Endothelial cell of umbilical vein (primary cell): ENCODE measurements at regions not wholly inside any gene's neighbourhood (a gene's known extent, or its start where the extent isn't known, plus 50 kb on each side); places are given as distances from the start of the nearest gene placed in this dataset.

Experiments used
- BruUV-seq: library from RNA; stranded (reverse); fragments of 400-500 nt; replicated peaks from 2 replicates; lab custom pipeline; 2021; lab: Mats Ljungman, UMichigan
- CTCF ChIA-PET: fragments of 300-600, 350-600 bp; sonication (Branson Sonifier 250); formaldehyde crosslinking; loops from one replicate; lab custom pipeline; 2021; ENCODE audit warnings: antibody characterized with exemption, inconsistent platforms; lab: Charles Lee
- POLR2A ChIA-PET: fragments of 300-600, 350-600 bp; sonication (Branson Sonifier 250); formaldehyde crosslinking; loops from one replicate; lab custom pipeline; 2021; ENCODE audit warnings: antibody characterized with exemption, inconsistent platforms; lab: Charles Lee
- DNase-seq: peaks from one replicate; pipeline ENCODE4 v3.0.0-alpha.2; 2011; ENCODE audit warnings: low read depth, low spot score
- FAIRE-seq: peaks from 2 replicates; lab custom pipeline; 2011; peaks lifted over from hg19 to GRCh38; lab: Jason Lieb, UNC
- H2AFZ ChIP-seq: 2 replicates; pipeline ENCODE4 v1.6.0; 2012; ENCODE audit warnings: low read depth, low read length, control low read depth, inconsistent platforms
- H3K27ac ChIP-seq: 2 replicates; pipeline ENCODE4 v1.5.1; 2011; ENCODE audit warnings: low read depth, mild to moderate bottlenecking, control low read depth, low read length, moderate library complexity; ENCODE audit not compliant: insufficient read depth
- H3K27me3 ChIP-seq, 2 experiments: 2 replicates each; pipeline versions ENCODE4 v1.6.0 to v1.6.1; 2011; ENCODE audit warnings: low read length in 2 of 2, mixed read lengths in 1 of 2; ENCODE audit not compliant: control insufficient read depth in 2 of 2, insufficient read depth in 2 of 2
- H3K36me3 ChIP-seq, 2 experiments: 2 replicates in 1 of 2; 3 replicates in 1 of 2; pipeline ENCODE4 v1.5.1; 2011; ENCODE audit warnings: low read length in 2 of 2, mild to moderate bottlenecking in 1 of 2, moderate library complexity in 1 of 2; ENCODE audit not compliant: control insufficient read depth in 2 of 2, insufficient read depth in 2 of 2; ENCODE audit errors: extremely low read depth in 1 of 2
- H3K4me1 ChIP-seq: 3 replicates; pipeline ENCODE4 v1.5.1; 2011; ENCODE audit warnings: mild to moderate bottlenecking, low read length; ENCODE audit not compliant: control insufficient read depth, insufficient read depth; ENCODE audit errors: extremely low read depth
- H3K4me2 ChIP-seq: 2 replicates; pipeline ENCODE4 v1.6.1; 2011; ENCODE audit warnings: low read length, control low read depth, mixed read lengths; ENCODE audit not compliant: insufficient read depth
- H3K4me3 ChIP-seq, 3 experiments: fragments of 200-600 bp in 1 of 3; sonication (generic), shearing (Covaris generic) in 1 of 3; replicated peaks in 1 of 3; 2 replicates each; pipeline ENCODE4 v1.5.1; 2011 to 2016; ENCODE audit warnings: control low read depth in 3 of 3, low read length in 3 of 3, mild to moderate bottlenecking in 2 of 3, inconsistent platforms in 1 of 3, low read depth in 1 of 3, moderate library complexity in 1 of 3; ENCODE audit not compliant: insufficient read depth in 1 of 3
- H3K79me2 ChIP-seq: 2 replicates; pipeline ENCODE4 v1.6.0; 2012; ENCODE audit warnings: low read length, inconsistent platforms; ENCODE audit not compliant: control insufficient read depth, insufficient read depth
- H3K9ac ChIP-seq: replicated peaks from 2 replicates; pipeline ENCODE3; 2011; ENCODE audit warnings: low read length, control low read depth; ENCODE audit not compliant: insufficient read depth; ENCODE audit errors: extremely low read depth
- H3K9me1 ChIP-seq: replicated peaks from 3 replicates; pipeline ENCODE4 v1.6.0; 2011; ENCODE audit warnings: mild to moderate bottlenecking, low read length; ENCODE audit not compliant: control insufficient read depth, insufficient read depth; ENCODE audit errors: extremely low read depth
- H3K9me3 ChIP-seq: replicated peaks from 2 replicates; pipeline ENCODE4 v1.5.1; 2012; ENCODE audit warnings: low read length, inconsistent platforms; ENCODE audit not compliant: control insufficient read depth, insufficient read depth
- H4K20me1 ChIP-seq: replicated peaks from 2 replicates; pipeline ENCODE3; 2011; ENCODE audit warnings: mild to moderate bottlenecking, low read length; ENCODE audit not compliant: control insufficient read depth, insufficient read depth; ENCODE audit errors: extremely low read depth
- EZH2 ChIP-seq: IDR thresholded peaks from 2 replicates; pipeline ENCODE4 v1.6.1; 2012; ENCODE audit warnings: borderline replicate concordance, low read depth, mild to moderate bottlenecking, moderate library complexity, low read length, inconsistent platforms; ENCODE audit not compliant: severe bottlenecking
- FOS ChIP-seq: IDR thresholded peaks from 2 replicates; pipeline ENCODE4 v1.6.1; 2011; ENCODE audit warnings: mild to moderate bottlenecking, low read length, moderate library complexity, borderline replicate concordance; ENCODE audit not compliant: insufficient read depth
- GATA2 ChIP-seq: IDR thresholded peaks from 2 replicates; pipeline ENCODE4 v1.7.0; 2011; ENCODE audit warnings: low read depth, mild to moderate bottlenecking, moderate library complexity, mixed read lengths, low read length; ENCODE audit not compliant: insufficient read length, insufficient read depth
- JUN ChIP-seq: IDR thresholded peaks from 2 replicates; pipeline ENCODE4 v1.6.1; 2011; ENCODE audit warnings: borderline replicate concordance, low read depth; ENCODE audit not compliant: insufficient read length, insufficient read depth
- MYC ChIP-seq: IDR thresholded peaks from one replicate; pipeline ENCODE4 v1.6.1; 2011; ENCODE audit warnings: mild to moderate bottlenecking, low read depth, low read length
- POLR2AphosphoS5 ChIP-seq: IDR thresholded peaks from 2 replicates; pipeline ENCODE4 v1.6.1; 2012; ENCODE audit warnings: low read depth, mild to moderate bottlenecking, control low read depth, low read length, moderate library complexity; ENCODE audit not compliant: insufficient read depth
- dilution Hi-C: fragments of 300-500 bp; cut with MboI; formaldehyde crosslinking; loops from one replicate; pipeline ENCODE4 v1.15.0; 2019; ENCODE audit warnings: low sequenced_read_pairs; ENCODE audit not compliant: extremely low pct_ligation_motif_present
- intact Hi-C: fragments of 100-400 bp; cut with micrococcal nuclease; formaldehyde crosslinking; loops from one replicate; pipeline ENCODE4 v1.10.0; 2022
- TF ChIP-seq, protein P1 (sequence below), 2 donors: IDR thresholded peaks; 1 replicate in 1 of 2; 2 replicates in 1 of 2; pipeline ENCODE4 v1.5.1; 2011; ENCODE audit warnings: low read length in 2 of 2, mild to moderate bottlenecking in 2 of 2, moderate library complexity in 2 of 2, control low read depth in 1 of 2, inconsistent platforms in 1 of 2, low read depth in 1 of 2; ENCODE audit not compliant: insufficient read depth in 1 of 2; ENCODE audit errors: extremely low read depth in 1 of 2

DNA sequence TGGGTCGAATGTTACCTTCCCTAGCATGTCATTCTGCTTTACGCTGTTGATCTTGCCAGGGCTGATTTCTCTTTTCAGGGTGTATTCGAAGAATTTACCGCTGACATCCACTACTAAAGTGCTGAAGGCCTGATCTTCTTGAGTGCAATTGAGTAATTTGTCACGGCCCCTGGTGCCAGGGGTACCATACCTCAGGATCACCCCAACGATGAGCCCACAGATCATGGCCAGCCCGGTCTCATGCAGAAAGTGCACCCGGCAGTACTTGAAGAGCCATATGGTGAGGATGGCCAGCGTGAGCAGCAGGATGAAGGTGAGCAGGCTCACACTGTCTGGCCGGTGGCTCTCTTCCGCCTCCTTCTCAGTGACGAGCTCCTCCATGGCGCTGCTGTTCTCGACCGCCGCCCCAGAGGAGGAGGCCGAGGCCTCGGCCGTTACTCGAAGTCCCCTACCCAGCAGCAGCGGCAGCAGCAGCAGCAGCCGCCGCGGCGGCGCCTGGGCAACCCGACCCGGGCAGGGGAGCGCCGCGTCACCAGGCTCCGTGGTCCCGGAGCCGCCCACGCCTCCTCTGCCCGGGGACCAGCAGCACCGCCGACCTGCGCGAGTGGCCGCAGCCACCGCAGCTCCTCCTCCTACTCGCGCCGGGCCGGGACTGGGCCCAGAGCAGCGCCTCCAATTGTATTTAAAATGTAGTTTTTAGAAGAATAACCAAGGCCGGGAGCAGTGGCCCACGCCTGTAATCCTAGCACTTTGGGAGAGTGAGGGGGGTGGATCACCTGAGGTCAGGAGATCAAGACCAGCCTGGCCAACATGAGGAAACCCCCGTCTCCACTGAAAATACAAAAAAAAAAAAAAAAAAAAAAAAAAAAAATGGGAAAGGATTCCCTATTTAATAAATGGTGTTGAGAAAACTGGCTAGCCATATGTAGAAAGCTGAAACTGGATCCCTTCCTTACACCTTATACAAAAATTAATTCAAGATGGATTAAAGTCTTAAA lies 58.5 kb upstream of the TMPO start:
- Histone ChIP-seq H3K36me3 (no peaks in the 10 kb centered on the region), H2AFZ (peak overlapping the region; percentile 74), H3K27me3 (no peaks in the 10 kb centered on the region), H3K4me1 (no peaks in the 10 kb centered on the region), H3K79me2 (no peaks in the 10 kb centered on the region), H3K9me1 (no peaks in the 10 kb centered on the region), H3K9ac (peak overlapping the region; percentile 42), H3K4me3 (peak overlapping the region; percentile 2 to 46 (median 3)), H3K9me3 (no peaks in the 10 kb centered on the region), H3K4me2 (peak overlapping the region; percentile 34), H4K20me1 (no peaks in the 10 kb centered on the region), H3K27ac (no peak overlapping the region)
- no TSS peak for BruUV-seq
- TF ChIP-seq POLR2AphosphoS5 (no peak), JUN (no peak), FOS (no peak), MYC (no peak), GATA2 (no peak), EZH2 (no peak)
- TF ChIP-seq, protein P1, sequence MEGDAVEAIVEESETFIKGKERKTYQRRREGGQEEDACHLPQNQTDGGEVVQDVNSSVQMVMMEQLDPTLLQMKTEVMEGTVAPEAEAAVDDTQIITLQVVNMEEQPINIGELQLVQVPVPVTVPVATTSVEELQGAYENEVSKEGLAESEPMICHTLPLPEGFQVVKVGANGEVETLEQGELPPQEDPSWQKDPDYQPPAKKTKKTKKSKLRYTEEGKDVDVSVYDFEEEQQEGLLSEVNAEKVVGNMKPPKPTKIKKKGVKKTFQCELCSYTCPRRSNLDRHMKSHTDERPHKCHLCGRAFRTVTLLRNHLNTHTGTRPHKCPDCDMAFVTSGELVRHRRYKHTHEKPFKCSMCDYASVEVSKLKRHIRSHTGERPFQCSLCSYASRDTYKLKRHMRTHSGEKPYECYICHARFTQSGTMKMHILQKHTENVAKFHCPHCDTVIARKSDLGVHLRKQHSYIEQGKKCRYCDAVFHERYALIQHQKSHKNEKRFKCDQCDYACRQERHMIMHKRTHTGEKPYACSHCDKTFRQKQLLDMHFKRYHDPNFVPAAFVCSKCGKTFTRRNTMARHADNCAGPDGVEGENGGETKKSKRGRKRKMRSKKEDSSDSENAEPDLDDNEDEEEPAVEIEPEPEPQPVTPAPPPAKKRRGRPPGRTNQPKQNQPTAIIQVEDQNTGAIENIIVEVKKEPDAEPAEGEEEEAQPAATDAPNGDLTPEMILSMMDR (IDR thresholded peaks at IDR 0.05; ENCODE audit: extremely low read depth in 1 of 2, insufficient read depth in 1 of 2, low read depth in 1 of 2, low read length in 2 of 2) = no peak
- CTCF ChIA-PET = interaction anchor here (0.9 to 1.3 kb wide), 5 partner anchors 10 to 75 kb away, joined by 3 to 6 read pairs (median 4); no protein-coding TSS in a partner anchor
- intact Hi-C loops = no loop called here
- dilution Hi-C loops = no loop called here
- FAIRE-seq = peak; percentile 64
- peak; percentile 60 for DNase-seq
- POLR2A ChIA-PET = interaction anchor here (0.6 to 0.9 kb wide), 2 partner anchors 17 to 21 kb away, joined by 3 to 4 read pairs; no protein-coding TSS in a partner anchor
